NCI-H2107 treated with DMSO at 0.1 percent for 48 hours (cell line): ENCODE measurements at regions not wholly inside any gene's neighbourhood (a gene's known extent, or its start where the extent isn't known, plus 50 kb on each side); places are given as distances from the start of the nearest gene placed in this dataset.

Source experiments
- DNase-seq: peaks from one replicate; lab custom pipeline; 2025; ENCODE audit not compliant: unreplicated experiment; lab: John Stamatoyannopoulos, UW

GRCh38 chr3:41076399-41076798 is 122.9 kb upstream of the CTNNB1 start:
- no peak for DNase-seq

DNA sequence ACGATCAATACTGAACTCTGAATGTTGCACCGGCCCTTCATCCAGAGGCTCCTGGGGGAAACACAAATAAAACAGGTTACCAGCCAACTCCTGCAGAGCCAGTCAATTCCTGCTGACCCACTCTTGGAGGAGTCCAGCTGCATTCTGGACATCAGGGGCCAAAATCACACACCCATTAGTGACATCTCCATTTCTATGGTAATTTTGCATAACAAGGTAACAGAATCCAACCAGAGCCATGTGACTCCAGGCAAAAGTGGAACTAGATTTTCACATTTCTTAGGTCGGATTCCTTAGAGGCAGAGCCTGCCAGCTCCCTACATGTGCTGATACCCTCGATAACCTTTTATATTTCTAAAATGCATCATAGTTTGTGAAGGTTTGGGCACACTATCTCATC is 119.2 kb upstream of the CTNNB1 start:
- no peak for DNase-seq

DNA sequence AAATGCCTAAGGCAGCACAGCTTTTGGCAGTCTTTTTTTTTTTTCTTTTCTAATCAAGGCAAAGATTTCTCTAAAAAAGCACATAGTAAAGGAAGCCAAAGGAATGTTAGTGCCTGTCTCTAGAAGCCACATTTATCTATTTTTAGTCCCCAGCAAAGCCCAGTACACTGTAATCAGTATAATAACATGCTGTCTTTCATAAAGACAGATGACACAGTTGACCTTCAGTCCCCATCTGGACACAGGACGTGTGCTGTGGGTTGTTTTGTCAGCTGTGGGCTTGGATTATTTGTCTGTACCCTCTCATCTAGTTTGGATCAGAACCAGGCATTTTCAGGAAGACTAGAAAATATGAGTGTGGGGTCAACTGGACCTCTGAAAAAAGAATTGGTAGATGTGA is 110.4 kb upstream of the CTNNB1 start:
- DNase-seq = no peak

DNA sequence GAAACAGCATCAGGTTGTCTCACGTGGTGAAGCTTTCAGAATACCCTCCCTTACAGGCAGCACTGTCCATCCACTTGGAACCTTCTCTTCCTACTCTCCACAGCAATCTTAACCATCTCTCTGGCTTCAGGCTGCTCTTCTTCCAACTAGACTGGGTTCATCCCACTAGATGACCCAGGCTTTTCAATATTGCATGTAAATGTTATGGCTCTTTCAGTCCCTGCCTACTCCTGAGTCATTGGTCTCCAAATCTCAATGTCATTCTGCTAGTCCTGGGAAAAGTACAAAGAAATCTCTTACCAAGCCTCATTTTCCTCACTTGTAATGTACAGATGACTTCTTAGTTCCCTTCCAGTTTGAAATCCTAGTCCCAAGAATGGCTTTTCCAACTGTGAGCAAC is 109.7 kb upstream of the CTNNB1 start:
- DNase-seq = no peak

GRCh38 chr3:41092844-41093243 is 106.5 kb upstream of the CTNNB1 start:
- DNase-seq = no peak

DNA sequence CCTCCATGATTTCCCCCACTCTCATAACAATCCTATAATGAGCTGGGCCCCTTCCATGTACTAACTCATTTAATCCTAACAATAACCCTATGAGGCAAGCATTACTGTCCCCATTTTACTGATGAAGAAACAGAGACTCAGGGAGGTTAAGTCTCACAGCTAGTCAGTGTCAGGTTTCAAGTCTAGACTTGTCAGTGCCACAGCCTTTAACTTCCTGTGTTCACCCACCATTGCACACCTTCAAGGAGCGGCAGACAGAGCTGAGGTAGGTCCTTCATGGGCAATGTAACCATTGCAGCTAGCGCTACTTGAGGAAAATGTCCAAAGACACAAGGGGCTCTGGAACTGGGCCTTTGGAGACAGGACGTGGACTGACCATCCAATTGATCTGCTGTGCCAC is 105.8 kb upstream of the CTNNB1 start:
- no peak for DNase-seq

- DNase-seq = no peak
These were observed 105.0 kb upstream of the CTNNB1 start for GRCh38 chr3:41094351-41094750.

DNA sequence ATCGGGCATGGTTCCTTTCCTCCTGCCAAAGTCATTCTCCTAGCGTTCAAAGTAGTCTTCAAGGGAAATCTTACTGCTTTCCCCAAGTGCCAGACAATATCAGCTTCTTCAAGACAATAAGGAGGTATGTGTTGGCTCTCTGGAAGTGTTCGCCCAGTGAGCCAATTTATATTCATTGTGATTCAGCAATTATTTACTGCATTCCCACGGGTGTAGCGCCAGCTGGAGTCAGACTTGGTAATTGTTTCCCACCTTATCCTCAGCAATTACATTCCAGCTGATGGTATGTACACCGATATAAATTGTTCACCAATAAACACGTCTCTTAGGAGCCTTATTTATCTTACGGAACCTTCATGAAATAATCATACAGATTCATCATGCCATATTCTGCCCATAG is 103.6 kb upstream of the CTNNB1 start:
- no peak for DNase-seq

DNA sequence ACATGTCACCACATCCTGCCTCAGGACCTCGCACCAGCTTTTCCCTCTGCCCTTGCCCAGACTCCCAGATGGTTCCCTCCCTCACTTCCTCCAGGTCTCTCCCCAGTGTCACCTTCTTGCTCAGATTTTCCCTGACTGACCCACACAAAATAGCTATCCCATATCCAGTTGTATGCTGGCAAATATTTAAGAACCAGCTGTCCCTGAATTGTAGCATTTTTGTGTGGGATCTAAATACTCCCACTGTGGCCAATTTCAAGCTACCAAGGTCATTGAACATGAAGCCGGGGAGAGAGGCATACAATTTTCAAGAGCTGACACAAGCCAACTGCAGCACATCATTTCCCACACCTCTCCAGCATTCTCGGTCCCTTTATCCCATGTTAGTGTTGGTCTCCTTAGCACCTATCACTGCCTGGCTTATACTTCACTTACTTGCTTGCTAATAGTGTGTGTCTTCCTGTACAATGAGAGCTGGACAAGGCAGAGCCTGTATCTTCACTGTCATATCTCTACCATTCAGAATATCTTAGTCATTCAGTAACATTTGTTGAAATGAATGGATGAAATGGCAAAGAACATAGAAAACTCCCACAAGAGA is 101.3 kb upstream of the CTNNB1 start:
- no peak for DNase-seq

- DNase-seq = no peak
These were observed 98.1 kb upstream of the CTNNB1 start for GRCh38 chr3:41101231-41101630.

- DNase-seq = no peak
These were observed 97.2 kb upstream of the CTNNB1 start for GRCh38 chr3:41102053-41102556.

- no peak for DNase-seq
These were observed 96.6 kb upstream of the CTNNB1 start for GRCh38 chr3:41102750-41103149.

GRCh38 chr3:41103200-41103599 is 96.1 kb upstream of the CTNNB1 start:
- no peak for DNase-seq

DNA sequence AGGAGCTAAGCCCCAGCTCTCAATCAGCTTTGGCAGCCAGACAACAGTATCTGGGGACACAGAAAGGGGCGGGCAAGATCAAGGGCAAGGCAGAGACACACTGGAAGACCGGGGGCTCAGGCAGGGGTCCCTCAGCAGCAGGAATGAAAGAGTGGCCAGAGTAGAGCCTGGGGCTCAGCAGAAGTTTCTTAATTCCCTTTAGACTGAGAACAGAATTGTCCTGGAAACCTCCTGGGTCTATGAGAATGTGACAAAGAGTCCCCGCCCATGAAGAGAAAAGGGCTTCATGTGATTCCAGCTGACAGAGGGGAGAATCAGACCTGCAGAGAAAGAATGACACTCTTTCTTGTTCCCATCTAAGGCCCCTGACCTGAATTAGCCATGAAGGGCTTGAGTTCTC is 95.2 kb upstream of the CTNNB1 start:
- DNase-seq = no peak

GRCh38 chr3:41106691-41107090 is 92.6 kb upstream of the CTNNB1 start:
- no peak for DNase-seq

DNA sequence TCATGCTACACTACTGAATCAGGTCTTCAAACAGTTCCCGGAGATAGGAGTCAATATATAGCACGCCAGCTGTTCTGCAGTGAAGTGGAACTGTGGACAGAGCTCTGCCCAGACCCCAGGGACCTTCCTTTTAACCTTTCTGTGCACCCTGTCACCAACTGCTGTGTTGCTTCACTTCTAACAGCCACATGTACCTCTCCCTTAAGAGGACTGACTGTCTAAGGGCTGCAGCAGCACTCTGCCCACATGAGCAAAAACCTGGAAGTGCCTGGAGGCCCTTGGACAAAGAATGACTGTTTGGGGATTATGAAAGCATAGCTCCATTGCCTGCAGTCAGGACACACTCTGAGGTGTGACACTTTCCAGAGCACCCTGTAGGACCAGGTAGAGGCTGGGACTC is 88.3 kb upstream of the CTNNB1 start:
- no peak for DNase-seq

DNA sequence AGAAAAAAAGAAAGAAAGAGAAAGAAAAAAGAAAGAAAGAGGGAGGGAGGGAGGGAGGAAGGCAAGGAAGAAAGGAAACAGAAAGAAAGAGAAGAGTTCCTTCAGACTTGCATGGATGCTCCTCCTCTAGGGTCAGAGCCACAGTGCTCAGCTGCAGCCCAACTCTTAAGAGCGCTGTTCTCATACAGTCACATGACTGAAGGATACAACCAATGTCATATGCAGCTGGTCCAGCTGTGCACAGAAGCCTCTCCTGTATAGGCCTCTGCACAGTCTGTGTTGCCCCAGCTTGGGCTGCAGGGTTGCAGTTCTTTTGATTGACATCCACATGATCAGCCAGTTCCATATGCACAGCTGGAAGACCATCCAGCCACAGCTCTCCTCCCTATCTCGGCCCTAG is 86.8 kb upstream of the CTNNB1 start:
- DNase-seq = no peak

DNA sequence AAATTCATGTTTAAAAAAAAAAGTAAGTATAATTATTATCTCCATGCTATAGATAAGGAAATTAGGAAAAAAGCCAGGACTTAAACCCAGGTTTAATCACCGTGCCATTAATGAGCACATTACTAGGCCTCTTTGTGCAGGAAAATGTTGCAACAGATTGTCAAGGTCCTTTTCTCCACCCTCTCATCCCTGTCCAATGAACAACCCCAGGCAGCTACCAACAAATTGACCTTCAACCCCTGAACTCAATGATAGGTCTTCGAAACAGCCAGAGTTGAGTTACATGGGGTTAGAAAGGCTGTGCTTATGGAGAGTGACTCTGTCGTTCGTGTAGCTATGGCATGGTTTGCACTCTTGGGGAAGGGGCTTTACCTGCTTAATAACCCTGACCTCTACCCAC is 84.2 kb upstream of the CTNNB1 start:
- DNase-seq = no peak

- no peak for DNase-seq
These were observed 82.5 kb upstream of the CTNNB1 start for GRCh38 chr3:41116851-41117250.

GRCh38 chr3:41117398-41117870 is 81.9 kb upstream of the CTNNB1 start:
- peak; percentile 46 for DNase-seq

DNA sequence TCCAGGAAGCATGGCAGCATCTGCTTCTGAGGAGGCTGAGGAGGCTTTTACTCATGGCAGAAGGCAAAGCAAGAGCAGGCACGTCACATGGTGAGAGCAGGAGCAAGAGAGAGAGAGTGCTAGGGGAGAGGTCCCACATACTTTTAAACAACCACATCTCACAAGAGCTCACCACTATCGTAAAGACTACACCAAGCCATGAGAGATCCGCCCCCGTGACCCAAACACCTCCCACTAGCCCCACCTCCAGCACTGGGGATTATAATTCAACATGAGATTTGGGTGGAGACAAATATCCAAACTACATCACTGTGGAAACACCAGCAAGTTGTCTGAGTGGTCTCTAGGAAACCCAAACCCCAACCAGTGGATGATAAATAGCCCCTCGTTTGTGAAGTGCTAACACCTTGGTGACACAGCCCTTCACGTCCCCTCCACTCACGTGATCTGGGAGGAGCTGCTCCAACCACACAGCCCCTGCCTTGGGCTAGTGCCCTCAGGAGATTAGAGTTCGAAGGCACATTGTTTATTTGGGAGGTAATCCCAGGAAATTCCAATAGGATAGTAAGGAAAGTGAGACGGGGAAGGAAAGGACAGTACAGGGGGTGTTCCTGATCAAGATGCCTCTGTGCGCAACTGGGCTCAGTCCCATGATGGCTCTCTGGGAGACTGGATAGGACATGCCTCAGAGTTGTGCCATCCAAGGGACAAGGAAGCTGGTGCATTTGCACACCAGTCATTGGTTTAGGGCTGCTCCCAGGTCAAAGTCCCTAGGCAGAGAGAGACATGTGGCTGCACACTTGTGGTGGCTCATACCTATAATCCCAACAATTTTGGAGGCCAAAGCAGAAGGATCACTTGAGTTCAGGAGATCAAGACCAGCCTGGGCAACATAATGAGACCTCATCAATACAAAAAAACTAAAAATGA is 80.6 kb upstream of the CTNNB1 start:
- DNase-seq = no peak

DNA sequence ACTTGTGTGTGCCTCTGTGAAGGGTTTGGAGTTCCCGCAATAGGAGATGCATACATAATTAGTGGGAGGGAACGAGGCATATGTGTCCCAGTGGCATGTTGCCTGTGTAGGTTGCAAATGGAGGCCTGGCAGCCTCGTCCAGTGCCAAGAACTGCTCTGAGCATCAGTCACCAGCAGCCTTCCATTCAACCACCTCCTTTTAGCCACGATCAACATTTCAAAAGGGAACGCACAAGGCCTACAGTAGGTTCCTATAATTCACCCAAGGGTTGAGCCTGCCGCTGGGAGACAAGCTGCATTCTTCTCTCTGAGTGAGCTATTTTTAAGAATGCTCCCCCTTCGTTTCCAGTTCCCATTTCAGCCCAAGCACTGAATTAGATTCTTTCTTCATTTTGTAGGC is 78.8 kb upstream of the CTNNB1 start:
- DNase-seq = no peak
